ENCODE measurements at regions not wholly inside any gene's neighbourhood (a gene's known extent, or its start where the extent isn't known, plus 50 kb on each side); places are given as distances from the start of the nearest gene placed in this dataset.
"Not testable (repeated sequence)": the region's sequence is repeated elsewhere in the genome, so short reads cannot be mapped to it uniquely, and the experiment has no call there.

GRCh38 chr10:32217216-32217615 lies 129.7 kb downstream of the EPC1 start:
- no peak overlapping the region for H3K27ac ChIP-seq (ENCODE audit: insufficient read depth, low read length, poor library complexity, severe bottlenecking)
- DNase-seq (no peak), ATAC-seq (ENCODE audit: low read depth in 2 of 2) (no peak)
- peaks cover 4% of the 10 kb centered on the region for H3K36me3 Mint-ChIP-seq
- H3K4me3 ChIP-seq (ENCODE audit: low read depth, low read length) = no peak overlapping the region
- H3K36me3 ChIP-seq (ENCODE audit: control insufficient read depth, insufficient read depth, low read length) = no peaks in the 10 kb centered on the region
- H3K9me3 ChIP-seq (ENCODE audit: control insufficient read depth in 2 of 2, low read length in 2 of 2) = peaks cover 9 to 11% of the 10 kb centered on the region in 2 experiments
- H3K27me3 Mint-ChIP-seq = peaks cover 12% of the 10 kb centered on the region
- no peak overlapping the region for H3K4me3 Mint-ChIP-seq
- H3K27ac Mint-ChIP-seq = no peak overlapping the region
- H3K4me1 ChIP-seq (ENCODE audit: control insufficient read depth, insufficient read depth, low read length, poor library complexity, severe bottlenecking) = no peaks in the 10 kb centered on the region
- H3K9me3 Mint-ChIP-seq = peaks cover 0 to 18% (median 7%) of the 10 kb centered on the region in 7 donors
- H3K4me1 Mint-ChIP-seq = no peaks in the 10 kb centered on the region
- H3K27me3 ChIP-seq (ENCODE audit: control insufficient read depth, insufficient read depth, low read length) = no peaks in the 10 kb centered on the region

- not testable (repeated sequence) for H3K9me3 ChIP-seq (ENCODE audit: control insufficient read depth in 2 of 2, low read length in 2 of 2); DNase-seq; H3K27me3 ChIP-seq (ENCODE audit: control insufficient read depth, insufficient read depth, low read length); H3K36me3 Mint-ChIP-seq; H3K27ac ChIP-seq (ENCODE audit: insufficient read depth, low read length, poor library complexity, severe bottlenecking); H3K4me3 Mint-ChIP-seq; H3K4me3 ChIP-seq (ENCODE audit: low read depth, low read length); H3K4me1 ChIP-seq (ENCODE audit: control insufficient read depth, insufficient read depth, low read length, poor library complexity, severe bottlenecking); H3K36me3 ChIP-seq (ENCODE audit: control insufficient read depth, insufficient read depth, low read length); H3K4me1 Mint-ChIP-seq; ATAC-seq (ENCODE audit: low read depth in 2 of 2); H3K9me3 Mint-ChIP-seq; H3K27ac Mint-ChIP-seq
- peaks cover 16% of the 10 kb centered on the region for H3K27me3 Mint-ChIP-seq
Measured at GRCh38 chr10:32213838-32214237, 133.1 kb downstream of the EPC1 start.

GRCh38 chr10:32211046-32211363 lies 136.0 kb downstream of the EPC1 start:
- H3K36me3 ChIP-seq (ENCODE audit: control insufficient read depth, insufficient read depth, low read length) = no peaks in the 10 kb centered on the region
- H3K4me3 ChIP-seq (ENCODE audit: low read depth, low read length) = no peak overlapping the region
- Mint-ChIP-seq H3K27ac (no peak overlapping the region), H3K4me1 (peaks cover 0 to 16% (median 0%) of the 10 kb centered on the region in 4 donors), H3K27me3 (peaks cover 16% of the 10 kb centered on the region), H3K36me3 (no peaks in the 10 kb centered on the region), H3K4me3 (no peak overlapping the region), H3K9me3 (no peaks in the 10 kb centered on the region)
- DNase-seq (no peak), ATAC-seq (ENCODE audit: low read depth in 2 of 2) (no peak)
- H3K9me3 ChIP-seq (ENCODE audit: control insufficient read depth in 2 of 2, low read length in 2 of 2) = no peaks in the 10 kb centered on the region
- no peaks in the 10 kb centered on the region for H3K4me1 ChIP-seq (ENCODE audit: control insufficient read depth, insufficient read depth, low read length, poor library complexity, severe bottlenecking)
- H3K27ac ChIP-seq (ENCODE audit: insufficient read depth, low read length, poor library complexity, severe bottlenecking) = no peak overlapping the region
- H3K27me3 ChIP-seq (ENCODE audit: control insufficient read depth, insufficient read depth, low read length) = no peaks in the 10 kb centered on the region

GRCh38 chr10:32210306-32211045 lies 136.5 kb downstream of the EPC1 start:
- H3K27ac Mint-ChIP-seq = peak overlapping the region in 1 of 3 donors; percentile 36

GRCh38 chr10:32208005-32208404 lies 139.0 kb downstream of the EPC1 start:
- not testable (repeated sequence) for H3K27ac Mint-ChIP-seq; H3K9me3 ChIP-seq (ENCODE audit: control insufficient read depth in 2 of 2, low read length in 2 of 2); ATAC-seq (ENCODE audit: low read depth in 2 of 2); H3K4me1 ChIP-seq (ENCODE audit: control insufficient read depth, insufficient read depth, low read length, poor library complexity, severe bottlenecking); H3K9me3 Mint-ChIP-seq; H3K27me3 ChIP-seq (ENCODE audit: control insufficient read depth, insufficient read depth, low read length); H3K4me3 Mint-ChIP-seq; DNase-seq; H3K4me3 ChIP-seq (ENCODE audit: low read depth, low read length); H3K27ac ChIP-seq (ENCODE audit: insufficient read depth, low read length, poor library complexity, severe bottlenecking); H3K36me3 ChIP-seq (ENCODE audit: control insufficient read depth, insufficient read depth, low read length); H3K36me3 Mint-ChIP-seq
- Mint-ChIP-seq H3K27me3 (peaks cover 14% of the 10 kb centered on the region), H3K4me1 (peaks cover 2 to 27% (median 5%) of the 10 kb centered on the region in 4 donors)

More at GRCh38 chr10:32210306-32211045, 136.5 kb downstream of the EPC1 start:
- Mint-ChIP-seq H3K36me3 (no peaks in the 10 kb centered on the region), H3K4me1 (peaks cover 2 to 19% (median 4%) of the 10 kb centered on the region in 4 donors), H3K27me3 (peaks cover 16% of the 10 kb centered on the region), H3K4me3 (no peak overlapping the region), H3K9me3 (no peaks in the 10 kb centered on the region)
- H3K4me1 ChIP-seq (ENCODE audit: control insufficient read depth, insufficient read depth, low read length, poor library complexity, severe bottlenecking) = no peaks in the 10 kb centered on the region
- ATAC-seq (ENCODE audit: low read depth in 2 of 2) (peak in 1 of 2 donors; percentile 42), DNase-seq (peak in 2 of 3 donors; percentile 8 to 15)
- no peaks in the 10 kb centered on the region for H3K27me3 ChIP-seq (ENCODE audit: control insufficient read depth, insufficient read depth, low read length)
- H3K9me3 ChIP-seq (ENCODE audit: control insufficient read depth in 2 of 2, low read length in 2 of 2) = no peaks in the 10 kb centered on the region
- H3K4me3 ChIP-seq (ENCODE audit: low read depth, low read length) = no peak overlapping the region
- H3K36me3 ChIP-seq (ENCODE audit: control insufficient read depth, insufficient read depth, low read length) = no peaks in the 10 kb centered on the region
- no peak overlapping the region for H3K27ac ChIP-seq (ENCODE audit: insufficient read depth, low read length, poor library complexity, severe bottlenecking)

GRCh38 chr10:32207544-32207943 lies 139.4 kb downstream of the EPC1 start:
- ATAC-seq (ENCODE audit: low read depth in 2 of 2) (peak; percentile 56 to 61), DNase-seq (peak; percentile 30 to 71 (median 43))
- no peak overlapping the region for H3K27ac ChIP-seq (ENCODE audit: insufficient read depth, low read length, poor library complexity, severe bottlenecking)
- no peak overlapping the region for H3K4me3 ChIP-seq (ENCODE audit: low read depth, low read length)
- no peaks in the 10 kb centered on the region for H3K9me3 ChIP-seq (ENCODE audit: control insufficient read depth in 2 of 2, low read length in 2 of 2)
- H3K27me3 ChIP-seq (ENCODE audit: control insufficient read depth, insufficient read depth, low read length) = no peaks in the 10 kb centered on the region
- Mint-ChIP-seq H3K27me3 (peaks cover 10% of the 10 kb centered on the region), H3K4me1 (peaks cover 2 to 27% (median 5%) of the 10 kb centered on the region in 4 donors), H3K27ac (no peak overlapping the region), H3K9me3 (peaks cover 0 to 7% (median 0%) of the 10 kb centered on the region in 7 donors), H3K36me3 (peaks cover 6% of the 10 kb centered on the region), H3K4me3 (no peak overlapping the region)
- H3K4me1 ChIP-seq (ENCODE audit: control insufficient read depth, insufficient read depth, low read length, poor library complexity, severe bottlenecking) = no peaks in the 10 kb centered on the region
- H3K36me3 ChIP-seq (ENCODE audit: control insufficient read depth, insufficient read depth, low read length) = no peaks in the 10 kb centered on the region

GRCh38 chr10:32205670-32206069 lies 141.3 kb downstream of the EPC1 start:
- Histone ChIP-seq H3K27me3 (ENCODE audit: control insufficient read depth, insufficient read depth, low read length) (no peaks in the 10 kb centered on the region), H3K9me3 (ENCODE audit: control insufficient read depth in 2 of 2, low read length in 2 of 2) (no peaks in the 10 kb centered on the region), H3K4me1 (ENCODE audit: control insufficient read depth, insufficient read depth, low read length, poor library complexity, severe bottlenecking) (no peaks in the 10 kb centered on the region), H3K4me3 (ENCODE audit: low read depth, low read length) (no peak overlapping the region), H3K27ac (ENCODE audit: insufficient read depth, low read length, poor library complexity, severe bottlenecking) (no peak overlapping the region), H3K36me3 (ENCODE audit: control insufficient read depth, insufficient read depth, low read length) (no peaks in the 10 kb centered on the region)
- Mint-ChIP-seq H3K36me3 (peaks cover 6% of the 10 kb centered on the region), H3K4me1 (peaks cover 2 to 27% (median 5%) of the 10 kb centered on the region in 4 donors), H3K27ac (no peak overlapping the region), H3K9me3 (peaks cover 0 to 7% (median 0%) of the 10 kb centered on the region in 7 donors), H3K27me3 (peaks cover 3% of the 10 kb centered on the region), H3K4me3 (no peak overlapping the region)
- ATAC-seq (ENCODE audit: low read depth in 2 of 2) = no peak
- no peak for DNase-seq

- Histone ChIP-seq H3K27me3 (ENCODE audit: control insufficient read depth, insufficient read depth, low read length) (no peaks in the 10 kb centered on the region), H3K27ac (ENCODE audit: insufficient read depth, low read length, poor library complexity, severe bottlenecking) (no peak overlapping the region), H3K36me3 (ENCODE audit: control insufficient read depth, insufficient read depth, low read length) (no peaks in the 10 kb centered on the region), H3K9me3 (ENCODE audit: control insufficient read depth in 2 of 2, low read length in 2 of 2) (no peaks in the 10 kb centered on the region), H3K4me3 (ENCODE audit: low read depth, low read length) (no peak overlapping the region), H3K4me1 (ENCODE audit: control insufficient read depth, insufficient read depth, low read length, poor library complexity, severe bottlenecking) (no peaks in the 10 kb centered on the region)
- no peak for DNase-seq
- peaks cover 6% of the 10 kb centered on the region for H3K36me3 Mint-ChIP-seq
- H3K27ac Mint-ChIP-seq = no peak overlapping the region
- peaks cover 4% of the 10 kb centered on the region for H3K27me3 Mint-ChIP-seq
- H3K9me3 Mint-ChIP-seq = peaks cover 0 to 7% (median 0%) of the 10 kb centered on the region in 7 donors
- H3K4me3 Mint-ChIP-seq = no peak overlapping the region
- H3K4me1 Mint-ChIP-seq = peaks cover 2 to 27% (median 5%) of the 10 kb centered on the region in 4 donors
- no peak for ATAC-seq (ENCODE audit: low read depth in 2 of 2)
Measured at GRCh38 chr10:32204606-32205005, 142.4 kb downstream of the EPC1 start.

All from CD4-positive, CD25-positive, alpha-beta regulatory T cell (primary cell).